HCT116 (cell line): ENCODE measurements at regions not wholly inside any gene's neighbourhood (a gene's known extent, or its start where the extent isn't known, plus 50 kb on each side); places are given as distances from the start of the nearest gene placed in this dataset.

Experiments used
- ATAC-seq: fragments of 200-7000 bp; cut with Tn5 transposase; 2 replicates; pipeline ENCODE4 v1.9.1; 2020; ENCODE audit warnings: mild to moderate bottlenecking, moderate library complexity
- BruUV-seq: library from RNA; stranded (reverse); fragments of 400-500 nt; replicated peaks from 2 replicates; lab custom pipeline; 2021; lab: Mats Ljungman, UMichigan
- CTCF ChIA-PET: fragments of 300-600 bp; sonication (Branson Sonifier 250); formaldehyde crosslinking; loops from one replicate; lab custom pipeline; 2021; ENCODE audit warnings: antibody characterized with exemption; lab: Charles Lee
- POLR2A ChIA-PET: fragments of 300-600, 350-600 bp; sonication (Branson Sonifier 250); formaldehyde crosslinking; loops from one replicate; lab custom pipeline; 2021; ENCODE audit warnings: antibody characterized with exemption; lab: Charles Lee
- RAD21 ChIA-PET, 2 experiments: fragments of 300-600 bp; sonication (Branson Sonifier 250); formaldehyde crosslinking; loops; one replicate each; lab custom pipeline; 2023; ENCODE audit warnings: low total read pairs in 2 of 2; ENCODE audit not compliant: uncharacterized antibody in 2 of 2, unreplicated experiment in 2 of 2, low non-redundant PET in 1 of 2; lab: Charles Lee
- DNase-seq: peaks from one replicate; pipeline ENCODE4 v3.0.0-alpha.2; 2010; ENCODE audit warnings: low read depth, low spot score
- H2AFZ ChIP-seq: fragments of 200-600 bp; shearing (Covaris generic), sonication (generic); 2 replicates; pipeline ENCODE4 v1.6.1; 2017; ENCODE audit warnings: low read depth, mixed run types, mixed read lengths, antibody characterized with exemption, low read length; ENCODE audit not compliant: poor library complexity, severe bottlenecking
- H3K27ac ChIP-seq: 2 replicates; pipeline ENCODE4 v1.5.1; 2012; ENCODE audit warnings: low read depth, low read length
- H3K27me3 ChIP-seq: fragments of 200-600 bp; sonication (generic); 2 replicates; pipeline ENCODE4 v1.6.1; 2016; ENCODE audit warnings: mixed run types, low read length, mixed read lengths; ENCODE audit not compliant: insufficient read depth
- H3K36me3 ChIP-seq, 2 experiments: fragments of 200-500 bp in 1 of 2; fragments of 200-600 bp in 1 of 2; sonication (Bioruptor generic) in 1 of 2; sonication (generic) in 1 of 2; 2 replicates each; pipeline versions ENCODE4 v1.5.1 to v1.6.1; 2014 to 2016; ENCODE audit warnings: low read length in 2 of 2, inconsistent platforms in 1 of 2, mixed read lengths in 1 of 2, mixed run types in 1 of 2; ENCODE audit not compliant: insufficient read depth in 2 of 2, control insufficient read depth in 1 of 2
- H3K4me1 ChIP-seq, 2 experiments: fragments of 200-600 bp in 1 of 2; sonication (generic) in 1 of 2; 2 replicates each; pipeline versions ENCODE4 v1.5.1 to v1.6.1; 2012 to 2017; ENCODE audit warnings: low read length in 2 of 2, inconsistent platforms in 1 of 2, mild to moderate bottlenecking in 1 of 2, mixed read lengths in 1 of 2, mixed run types in 1 of 2, moderate library complexity in 1 of 2; ENCODE audit not compliant: insufficient read depth in 2 of 2, control insufficient read depth in 1 of 2
- H3K4me2 ChIP-seq: fragments of 200-600 bp; sonication (generic); 2 replicates; pipeline ENCODE4 v1.6.1; 2017; ENCODE audit warnings: mixed run types, low read length, mixed read lengths
- H3K4me3 ChIP-seq, 2 experiments: fragments of 200-600 bp in 1 of 2; sonication (generic) in 1 of 2; replicated peaks in 1 of 2; 2 replicates each; pipeline ENCODE4 v1.5.1; 2011 to 2016; ENCODE audit warnings: low read length in 2 of 2, control low read depth in 1 of 2, low read depth in 1 of 2, mild to moderate bottlenecking in 1 of 2, mixed read lengths in 1 of 2, mixed run types in 1 of 2
- H3K79me2 ChIP-seq: fragments of 200-600 bp; sonication (generic); 2 replicates; pipeline ENCODE4 v1.6.1; 2017; ENCODE audit warnings: mild to moderate bottlenecking, mixed run types, low read length, moderate library complexity, mixed read lengths; ENCODE audit not compliant: insufficient read depth
- H3K9ac ChIP-seq: fragments of 200-600 bp; sonication (generic); 2 replicates; pipeline ENCODE4 v1.6.1; 2016; ENCODE audit warnings: low read length, mixed read lengths
- H3K9me2 ChIP-seq: fragments of 200-600 bp; sonication (generic), shearing (Covaris generic); 2 replicates; pipeline ENCODE4 v1.6.1; 2017; ENCODE audit warnings: mixed run types, mild to moderate bottlenecking, moderate library complexity; ENCODE audit not compliant: insufficient read depth
- H3K9me3 ChIP-seq, 2 experiments: fragments of 200-500 bp in 1 of 2; fragments of 200-600 bp in 1 of 2; sonication (Bioruptor generic) in 1 of 2; sonication (generic) in 1 of 2; 2 replicates each; pipeline ENCODE4 v1.6.1; 2014 to 2017; ENCODE audit warnings: low read length in 2 of 2, mixed read lengths in 2 of 2, inconsistent platforms in 1 of 2, low read depth in 1 of 2, mild to moderate bottlenecking in 1 of 2, mixed run types in 1 of 2, moderate library complexity in 1 of 2; ENCODE audit not compliant: control insufficient read depth in 1 of 2, insufficient read depth in 1 of 2
- H4K20me1 ChIP-seq: fragments of 200-600 bp; sonication (generic), shearing (Covaris generic); 2 replicates; pipeline ENCODE4 v1.6.1; 2017; ENCODE audit warnings: mixed run types, mild to moderate bottlenecking, moderate library complexity; ENCODE audit not compliant: insufficient read depth
- ATF3 ChIP-seq: IDR thresholded peaks from 2 replicates; pipeline ENCODE4 v1.6.1; 2012
- CTCF ChIP-seq, 3 experiments: fragments of 200-600 bp in 1 of 3; sonication (generic) in 1 of 3; IDR thresholded peaks in 2 of 3; conservative IDR thresholded peaks in 1 of 3; 2 replicates each; pipeline ENCODE4 v1.5.1; 2012 to 2017; ENCODE audit warnings: low read depth in 2 of 3, low read length in 2 of 3, antibody characterized with exemption in 1 of 3, borderline replicate concordance in 1 of 3, control low read depth in 1 of 3, mild to moderate bottlenecking in 1 of 3, mixed read lengths in 1 of 3, mixed run types in 1 of 3, moderate library complexity in 1 of 3; ENCODE audit not compliant: insufficient read depth in 1 of 3
- ELF1 ChIP-seq: IDR thresholded peaks from 2 replicates; pipeline ENCODE4 v1.6.1; 2012; ENCODE audit warnings: low read depth, borderline replicate concordance
- EZH2 ChIP-seq: fragments of 200-600 bp; sonication (generic); IDR thresholded peaks from 2 replicates; pipeline ENCODE4 v1.6.1; 2017; ENCODE audit warnings: antibody characterized with exemption, mixed run types
- EZH2phosphoT487 ChIP-seq: fragments of 200-600 bp; IDR thresholded peaks from 2 replicates; pipeline ENCODE4 v1.6.1; 2018; ENCODE audit warnings: antibody characterized with exemption, borderline replicate concordance
- POLR2A ChIP-seq: IDR thresholded peaks from 2 replicates; pipeline ENCODE4 v1.7.0; 2011; ENCODE audit warnings: borderline replicate concordance; ENCODE audit not compliant: insufficient read depth, insufficient read length; ENCODE audit errors: extremely low read depth
- POLR2AphosphoS5 ChIP-seq: IDR thresholded peaks from 2 replicates; pipeline ENCODE4 v1.6.1; 2011; ENCODE audit warnings: mild to moderate bottlenecking, low read depth, low read length, moderate library complexity
- RAD21 ChIP-seq: IDR thresholded peaks from 2 replicates; pipeline ENCODE4 v1.6.1; 2012; ENCODE audit warnings: low read depth, mild to moderate bottlenecking
- REST ChIP-seq: IDR thresholded peaks from 2 replicates; pipeline ENCODE4 v1.6.1; 2012; ENCODE audit warnings: low read depth
- SP1 ChIP-seq: IDR thresholded peaks from 2 replicates; pipeline ENCODE4 v1.6.1; 2012; ENCODE audit warnings: low read depth
- SRF ChIP-seq: IDR thresholded peaks from 2 replicates; pipeline ENCODE4 v1.6.1; 2012; ENCODE audit warnings: low read depth
- TCF7L2 ChIP-seq: IDR thresholded peaks from 2 replicates; pipeline ENCODE4 v1.7.0; 2011; ENCODE audit warnings: borderline replicate concordance, inconsistent platforms; ENCODE audit not compliant: insufficient read depth, insufficient read length; ENCODE audit errors: extremely low read depth
- YY1 ChIP-seq: IDR thresholded peaks from 2 replicates; pipeline ENCODE4 v1.6.1; 2011; ENCODE audit warnings: low read length, low read depth, moderate library complexity, mild to moderate bottlenecking; ENCODE audit not compliant: insufficient replicate concordance; ENCODE audit errors: extremely low read depth
- ZBTB33 ChIP-seq: IDR thresholded peaks from 2 replicates; pipeline ENCODE4 v1.6.1; 2011; ENCODE audit warnings: mild to moderate bottlenecking, low read length, moderate library complexity; ENCODE audit not compliant: insufficient replicate concordance; ENCODE audit errors: extremely low read depth
- ZFX ChIP-seq: fragments of 450-650 bp; IDR thresholded peaks from 2 replicates; pipeline ENCODE4 v1.6.1; 2017
- ZNF274 ChIP-seq: fragments of 200-500 bp; sonication (Bioruptor generic); IDR thresholded peaks from 2 replicates; pipeline ENCODE4 v1.6.1; 2014; ENCODE audit warnings: mild to moderate bottlenecking, low read depth, low read length, inconsistent platforms
- intact Hi-C: fragments of 100-400 bp; cut with micrococcal nuclease; formaldehyde crosslinking; loops from 2 replicates; pipeline ENCODE4 v1.10.0; 2022

- no peak for TF ChIP-seq ZBTB33
- TF ChIP-seq SP1 = no peak
- TF ChIP-seq EZH2phosphoT487 = no peak
Observed at GRCh38 chr12:17507336-17507735, 582.7 kb downstream of the RERGL start (continued).

GRCh38 chr12:17503742-17504141 is 586.3 kb downstream of the RERGL start:
- no peaks in the 10 kb centered on the region for H4K20me1 ChIP-seq
- H3K79me2 ChIP-seq = no peaks in the 10 kb centered on the region
- H3K4me3 ChIP-seq = no peak overlapping the region
- CTCF ChIA-PET = no interaction called here
- H3K9me2 ChIP-seq = no peaks in the 10 kb centered on the region
- H3K9me3 ChIP-seq = no peaks in the 10 kb centered on the region; a peak in 1 of 4 replicates
- H2AFZ ChIP-seq = no peak overlapping the region
- no peaks in the 10 kb centered on the region for H3K27me3 ChIP-seq
- intact Hi-C loops = no loop called here
- no peak overlapping the region for H3K9ac ChIP-seq
- no TSS peak for BruUV-seq
- no peak for TF ChIP-seq RAD21
- TF ChIP-seq TCF7L2 = no peak
- TF ChIP-seq EZH2phosphoT487 = no peak
- TF ChIP-seq ELF1 = no peak
- no peak for TF ChIP-seq ZFX
- TF ChIP-seq YY1 = no peak
- no peak for TF ChIP-seq ZNF274
- TF ChIP-seq SRF = no peak
- no peak for TF ChIP-seq POLR2A
- TF ChIP-seq SP1 = no peak
- TF ChIP-seq ATF3 = no peak
- no peak for TF ChIP-seq REST
- no peak for TF ChIP-seq POLR2AphosphoS5
- no peak for TF ChIP-seq CTCF (IDR thresholded peaks at IDR 0.05 in 2 of 3, conservative IDR thresholded peaks at IDR 0.05 in 1 of 3; ENCODE audit: borderline replicate concordance in 1 of 3, insufficient read depth in 1 of 3, low read depth in 2 of 3, low read length in 2 of 3)
- no peak for TF ChIP-seq EZH2
- no peak for ATAC-seq
- no peak overlapping the region for H3K4me2 ChIP-seq
- H3K36me3 ChIP-seq = no peaks in the 10 kb centered on the region
- RAD21 ChIA-PET = no interaction called here
- no peaks in the 10 kb centered on the region for H3K4me1 ChIP-seq
- no peak for DNase-seq
- POLR2A ChIA-PET = no interaction called here
- no peak overlapping the region for H3K27ac ChIP-seq
